ENCODE measurements at regions not wholly inside any gene's neighbourhood (a gene's known extent, or its start where the extent isn't known, plus 50 kb on each side); places are given as distances from the start of the nearest gene placed in this dataset.
A peak's percentile ranks its signal among the peaks of the same experiment; 100 is the strongest.

- Histone ChIP-seq H3K36me3 (ENCODE audit: insufficient read depth, low read length) (no peaks in the 10 kb centered on the region), H3K9ac (ENCODE audit: low read length) (peak overlapping the region; percentile 98), H3K4me2 (ENCODE audit: low read length) (peak overlapping the region; percentile 84), H3K27me3 (ENCODE audit: insufficient read depth, low read depth, low read length) (peaks cover 75% of the 10 kb centered on the region), H3K9me3 (ENCODE audit: low read length) (no peaks in the 10 kb centered on the region), H3F3A (ENCODE audit: insufficient read depth, low read length, poor library complexity, severe bottlenecking) (no peaks in the 10 kb centered on the region), H3K4me3 (ENCODE audit: low read length) (peak overlapping the region; percentile 94), H4K20me1 (ENCODE audit: insufficient read depth) (no peaks in the 10 kb centered on the region), H3K27ac (ENCODE audit: low read length) (peak overlapping the region; percentile 98), H3K79me2 (replicated peaks; ENCODE audit: insufficient read depth, low read length) (no peaks in the 10 kb centered on the region), H2AFZ (ENCODE audit: low read depth, low read length) (no peak overlapping the region), H3K9me2 (ENCODE audit: insufficient read depth, low read length) (no peaks in the 10 kb centered on the region)
- no peak for TF ChIP-seq EZH2 (IDR thresholded peaks at IDR 0.05; ENCODE audit: borderline replicate concordance, insufficient read depth, low read length, poor library complexity, severe bottlenecking)
- TF ChIP-seq, protein P1, sequence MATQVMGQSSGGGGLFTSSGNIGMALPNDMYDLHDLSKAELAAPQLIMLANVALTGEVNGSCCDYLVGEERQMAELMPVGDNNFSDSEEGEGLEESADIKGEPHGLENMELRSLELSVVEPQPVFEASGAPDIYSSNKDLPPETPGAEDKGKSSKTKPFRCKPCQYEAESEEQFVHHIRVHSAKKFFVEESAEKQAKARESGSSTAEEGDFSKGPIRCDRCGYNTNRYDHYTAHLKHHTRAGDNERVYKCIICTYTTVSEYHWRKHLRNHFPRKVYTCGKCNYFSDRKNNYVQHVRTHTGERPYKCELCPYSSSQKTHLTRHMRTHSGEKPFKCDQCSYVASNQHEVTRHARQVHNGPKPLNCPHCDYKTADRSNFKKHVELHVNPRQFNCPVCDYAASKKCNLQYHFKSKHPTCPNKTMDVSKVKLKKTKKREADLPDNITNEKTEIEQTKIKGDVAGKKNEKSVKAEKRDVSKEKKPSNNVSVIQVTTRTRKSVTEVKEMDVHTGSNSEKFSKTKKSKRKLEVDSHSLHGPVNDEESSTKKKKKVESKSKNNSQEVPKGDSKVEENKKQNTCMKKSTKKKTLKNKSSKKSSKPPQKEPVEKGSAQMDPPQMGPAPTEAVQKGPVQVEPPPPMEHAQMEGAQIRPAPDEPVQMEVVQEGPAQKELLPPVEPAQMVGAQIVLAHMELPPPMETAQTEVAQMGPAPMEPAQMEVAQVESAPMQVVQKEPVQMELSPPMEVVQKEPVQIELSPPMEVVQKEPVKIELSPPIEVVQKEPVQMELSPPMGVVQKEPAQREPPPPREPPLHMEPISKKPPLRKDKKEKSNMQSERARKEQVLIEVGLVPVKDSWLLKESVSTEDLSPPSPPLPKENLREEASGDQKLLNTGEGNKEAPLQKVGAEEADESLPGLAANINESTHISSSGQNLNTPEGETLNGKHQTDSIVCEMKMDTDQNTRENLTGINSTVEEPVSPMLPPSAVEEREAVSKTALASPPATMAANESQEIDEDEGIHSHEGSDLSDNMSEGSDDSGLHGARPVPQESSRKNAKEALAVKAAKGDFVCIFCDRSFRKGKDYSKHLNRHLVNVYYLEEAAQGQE (IDR thresholded peaks at IDR 0.05; ENCODE audit: borderline replicate concordance) = no peak
- TF ChIP-seq SMC3 (conservative IDR thresholded peaks at IDR 0.05; ENCODE audit: poor library complexity) = no peak
- TF ChIP-seq RAD21 (conservative IDR thresholded peaks at IDR 0.05) = no peak
- no peak for TF ChIP-seq EP300 (conservative IDR thresholded peaks at IDR 0.05; ENCODE audit: poor library complexity, severe bottlenecking)
- TF ChIP-seq POLR2AphosphoS5 (IDR thresholded peaks at IDR 0.05) = peak; percentile 25
These were observed 106.7 kb upstream of the HSD17B12 start for GRCh38 chr11:43573873-43574272.

DNA sequence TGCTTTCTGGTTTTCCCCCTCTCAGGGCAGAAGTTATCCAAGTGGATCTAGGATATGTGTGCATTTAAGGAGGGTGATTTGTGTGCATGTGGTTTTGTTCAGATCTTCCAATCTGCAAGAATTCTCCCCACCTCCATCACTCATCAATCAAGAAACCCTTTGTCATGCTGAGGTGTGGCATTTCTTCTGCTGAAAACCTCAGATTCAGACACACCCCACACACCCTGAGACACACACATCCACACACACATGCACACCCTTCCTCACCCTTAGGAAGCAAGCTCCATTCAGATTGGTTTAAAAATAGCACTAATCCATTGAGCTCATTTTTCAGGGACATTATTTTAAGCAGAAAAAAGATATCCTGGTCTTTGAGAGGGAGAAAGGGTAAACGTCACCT is 106.1 kb upstream of the HSD17B12 start:
- peak overlapping the region; percentile 98 for H3K27ac ChIP-seq (ENCODE audit: low read length)
- H3K27me3 ChIP-seq (ENCODE audit: insufficient read depth, low read depth, low read length) = peaks cover 75% of the 10 kb centered on the region
- H3K9ac ChIP-seq (ENCODE audit: low read length) = peak overlapping the region; percentile 98
- H3K36me3 ChIP-seq (ENCODE audit: insufficient read depth, low read length) = no peaks in the 10 kb centered on the region
- H3K9me2 ChIP-seq (ENCODE audit: insufficient read depth, low read length) = no peaks in the 10 kb centered on the region
- no peak overlapping the region for H2AFZ ChIP-seq (ENCODE audit: low read depth, low read length)
- H3K4me2 ChIP-seq (ENCODE audit: low read length) = peak overlapping the region; percentile 84
- peak overlapping the region; percentile 94 for H3K4me3 ChIP-seq (ENCODE audit: low read length)
- H3F3A ChIP-seq (ENCODE audit: insufficient read depth, low read length, poor library complexity, severe bottlenecking) = no peaks in the 10 kb centered on the region
- no peaks in the 10 kb centered on the region for H3K9me3 ChIP-seq (ENCODE audit: low read length)
- H4K20me1 ChIP-seq (ENCODE audit: insufficient read depth) = no peaks in the 10 kb centered on the region
- TF ChIP-seq EZH2 (IDR thresholded peaks at IDR 0.05; ENCODE audit: borderline replicate concordance, insufficient read depth, low read length, poor library complexity, severe bottlenecking) (no peak), SMC3 (conservative IDR thresholded peaks at IDR 0.05; ENCODE audit: poor library complexity) (no peak), RAD21 (conservative IDR thresholded peaks at IDR 0.05) (no peak)
- no peaks in the 10 kb centered on the region for H3K79me2 ChIP-seq (replicated peaks; ENCODE audit: insufficient read depth, low read length)

DNA sequence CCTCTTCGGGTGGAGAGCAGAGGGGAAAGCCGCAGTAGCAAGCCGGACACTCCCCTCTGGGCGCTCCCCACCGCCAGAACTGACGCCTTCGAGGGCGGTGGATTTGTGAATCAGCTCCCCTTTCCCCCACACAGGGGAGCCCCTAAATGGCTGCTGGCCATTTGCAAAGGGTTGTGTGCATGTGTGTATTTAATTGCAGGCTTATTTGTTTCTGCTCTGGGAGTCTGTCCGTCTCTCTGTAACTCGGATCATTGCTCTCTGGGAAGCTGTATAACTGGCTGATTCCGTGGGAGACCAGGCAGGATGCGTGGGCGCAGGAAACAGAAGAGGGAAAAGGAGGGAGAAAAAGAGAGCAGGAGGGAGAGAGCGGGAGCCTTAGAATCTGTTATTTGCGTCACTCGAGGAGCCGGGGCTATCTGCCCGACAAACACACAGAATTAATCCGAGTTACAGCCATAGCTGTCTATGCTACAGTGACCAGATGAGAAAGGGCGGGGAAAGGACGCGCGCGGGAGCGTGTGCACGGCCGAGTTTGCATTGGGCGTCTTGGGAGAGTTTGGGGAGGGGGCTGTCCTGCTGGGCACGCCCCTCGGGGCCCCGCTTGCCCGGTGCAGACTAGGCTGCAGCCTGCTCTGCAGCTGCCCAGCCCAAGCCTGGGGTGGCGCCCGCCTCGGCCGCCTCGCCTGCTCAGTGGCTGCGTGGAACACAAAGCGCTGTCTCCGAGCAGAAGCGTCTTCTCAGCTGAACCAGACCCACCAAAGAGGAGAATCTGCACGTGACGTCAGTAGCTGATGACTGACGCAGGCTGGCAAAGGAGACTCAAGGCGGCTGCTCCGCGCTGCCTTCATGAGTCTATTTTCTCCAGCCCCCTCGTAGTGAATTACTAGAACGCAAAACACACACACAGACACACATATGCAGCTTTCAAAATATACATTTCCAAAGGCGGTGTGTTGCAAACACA is 105.3 kb upstream of the HSD17B12 start:
- TF ChIP-seq SMC3 (conservative IDR thresholded peaks at IDR 0.05; ENCODE audit: poor library complexity) = peak; percentile 46
- no peak for TF ChIP-seq EZH2 (IDR thresholded peaks at IDR 0.05; ENCODE audit: borderline replicate concordance, insufficient read depth, low read length, poor library complexity, severe bottlenecking)
- TF ChIP-seq, protein P1 (IDR thresholded peaks at IDR 0.05; ENCODE audit: borderline replicate concordance) = peak; percentile 94
- peak; percentile 74 for TF ChIP-seq EP300 (conservative IDR thresholded peaks at IDR 0.05; ENCODE audit: poor library complexity, severe bottlenecking)
- TF ChIP-seq TAF1 (IDR thresholded peaks at IDR 0.05; ENCODE audit: low read depth) = peak; percentile 81
- TF ChIP-seq CTCF (IDR thresholded peaks at IDR 0.05; ENCODE audit: poor library complexity, severe bottlenecking) = peak; percentile 52
- peak; percentile 61 for TF ChIP-seq MXI1 (conservative IDR thresholded peaks at IDR 0.05; ENCODE audit: poor library complexity, severe bottlenecking)
- peak; percentile 34 for TF ChIP-seq RAD21 (conservative IDR thresholded peaks at IDR 0.05)
- peak; percentile 97 for TF ChIP-seq POLR2AphosphoS5 (IDR thresholded peaks at IDR 0.05)
- peak overlapping the region; percentile 98 for H3K27ac ChIP-seq (ENCODE audit: low read length)

More for the DNA sequence above, 105.3 kb upstream of the HSD17B12 start:
- H3K79me2 ChIP-seq (replicated peaks; ENCODE audit: insufficient read depth, low read length) = no peaks in the 10 kb centered on the region
- H3K9me3 ChIP-seq (ENCODE audit: low read length) = no peaks in the 10 kb centered on the region
- peak overlapping the region; percentile 98 for H3K9ac ChIP-seq (ENCODE audit: low read length)
- H3K9me2 ChIP-seq (ENCODE audit: insufficient read depth, low read length) = no peaks in the 10 kb centered on the region
- H3F3A ChIP-seq (ENCODE audit: insufficient read depth, low read length, poor library complexity, severe bottlenecking) = no peaks in the 10 kb centered on the region
- peak overlapping the region; percentile 94 for H3K4me3 ChIP-seq (ENCODE audit: low read length)
- peak overlapping the region; percentile 93 for H3K4me2 ChIP-seq (ENCODE audit: low read length)
- H3K36me3 ChIP-seq (ENCODE audit: insufficient read depth, low read length) = no peaks in the 10 kb centered on the region
- peak overlapping the region; percentile 72 for H2AFZ ChIP-seq (ENCODE audit: low read depth, low read length)
- peaks cover 77% of the 10 kb centered on the region for H3K27me3 ChIP-seq (ENCODE audit: insufficient read depth, low read depth, low read length)
- no peaks in the 10 kb centered on the region for H4K20me1 ChIP-seq (ENCODE audit: insufficient read depth)
